ENCODE measurements at regions not wholly inside any gene's neighbourhood (a gene's known extent, or its start where the extent isn't known, plus 50 kb on each side); places are given as distances from the start of the nearest gene placed in this dataset.

DNA sequence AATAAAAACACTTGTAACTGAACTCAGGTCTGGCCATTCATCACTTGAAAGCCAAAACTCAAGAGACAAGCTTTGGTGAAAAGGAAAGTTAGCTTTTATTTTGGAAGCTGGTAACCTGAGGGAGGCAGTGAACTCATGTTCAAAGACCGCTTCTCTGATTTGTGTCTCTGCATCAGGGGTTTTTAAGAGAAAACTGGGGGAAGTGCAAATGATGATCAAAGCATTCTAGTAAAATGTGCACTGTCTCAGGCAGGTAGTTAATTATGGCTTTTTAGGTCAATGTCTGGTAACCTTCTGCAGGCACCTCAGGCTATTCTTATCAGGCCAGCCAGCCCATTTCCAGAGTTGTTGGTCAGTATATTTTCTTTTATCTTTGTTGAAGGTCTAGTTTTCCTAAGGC lies 162.2 kb downstream of the SYT10 start:
- no peak overlapping the region for H3K4me3 Mint-ChIP-seq (ENCODE audit: unreplicated experiment)
- H3K27me3 Mint-ChIP-seq (ENCODE audit: unreplicated experiment): no peaks in the 10 kb centered on the region
- H3K36me3 Mint-ChIP-seq (ENCODE audit: low read depth, unreplicated experiment): peaks cover 14% of the 10 kb centered on the region
- no peak for DNase-seq (ENCODE audit: low spot score)
- no peaks in the 10 kb centered on the region for H3K4me1 Mint-ChIP-seq (ENCODE audit: unreplicated experiment)
- TF ChIP-seq, protein P1, sequence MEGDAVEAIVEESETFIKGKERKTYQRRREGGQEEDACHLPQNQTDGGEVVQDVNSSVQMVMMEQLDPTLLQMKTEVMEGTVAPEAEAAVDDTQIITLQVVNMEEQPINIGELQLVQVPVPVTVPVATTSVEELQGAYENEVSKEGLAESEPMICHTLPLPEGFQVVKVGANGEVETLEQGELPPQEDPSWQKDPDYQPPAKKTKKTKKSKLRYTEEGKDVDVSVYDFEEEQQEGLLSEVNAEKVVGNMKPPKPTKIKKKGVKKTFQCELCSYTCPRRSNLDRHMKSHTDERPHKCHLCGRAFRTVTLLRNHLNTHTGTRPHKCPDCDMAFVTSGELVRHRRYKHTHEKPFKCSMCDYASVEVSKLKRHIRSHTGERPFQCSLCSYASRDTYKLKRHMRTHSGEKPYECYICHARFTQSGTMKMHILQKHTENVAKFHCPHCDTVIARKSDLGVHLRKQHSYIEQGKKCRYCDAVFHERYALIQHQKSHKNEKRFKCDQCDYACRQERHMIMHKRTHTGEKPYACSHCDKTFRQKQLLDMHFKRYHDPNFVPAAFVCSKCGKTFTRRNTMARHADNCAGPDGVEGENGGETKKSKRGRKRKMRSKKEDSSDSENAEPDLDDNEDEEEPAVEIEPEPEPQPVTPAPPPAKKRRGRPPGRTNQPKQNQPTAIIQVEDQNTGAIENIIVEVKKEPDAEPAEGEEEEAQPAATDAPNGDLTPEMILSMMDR (IDR thresholded peaks at IDR 0.05; ENCODE audit: unreplicated experiment): no peak
- peaks cover 24% of the 10 kb centered on the region for H3K9me3 Mint-ChIP-seq (ENCODE audit: unreplicated experiment)
- no peak overlapping the region for H3K27ac Mint-ChIP-seq (ENCODE audit: unreplicated experiment)

DNA sequence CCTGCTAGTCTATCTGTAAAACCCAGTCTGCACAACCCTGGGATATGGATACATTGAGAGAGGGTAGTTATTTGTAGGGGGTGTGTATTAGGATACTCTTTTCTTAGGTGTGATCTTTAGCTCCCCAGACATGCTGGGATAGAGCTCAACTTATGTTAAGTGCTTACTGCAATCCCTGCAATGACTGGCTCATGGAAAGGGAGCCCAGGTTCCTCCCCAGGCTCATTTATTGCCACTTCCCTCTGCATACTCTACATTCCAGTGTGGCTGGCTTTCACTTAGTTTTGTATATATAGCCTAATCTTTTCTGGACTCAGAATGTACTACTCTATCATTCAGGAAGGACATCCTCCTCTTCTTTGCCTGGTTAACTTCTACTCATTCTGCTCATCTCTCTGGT lies 172.0 kb downstream of the SYT10 start:
- Mint-ChIP-seq H3K27ac (ENCODE audit: unreplicated experiment) (no peak overlapping the region), H3K36me3 (ENCODE audit: low read depth, unreplicated experiment) (no peaks in the 10 kb centered on the region), H3K27me3 (ENCODE audit: unreplicated experiment) (no peaks in the 10 kb centered on the region), H3K4me1 (ENCODE audit: unreplicated experiment) (no peaks in the 10 kb centered on the region), H3K4me3 (ENCODE audit: unreplicated experiment) (no peak overlapping the region), H3K9me3 (ENCODE audit: unreplicated experiment) (no peaks in the 10 kb centered on the region)
- TF ChIP-seq, protein P1 (IDR thresholded peaks at IDR 0.05; ENCODE audit: unreplicated experiment): no peak
- no peak for DNase-seq (ENCODE audit: low spot score)

DNA sequence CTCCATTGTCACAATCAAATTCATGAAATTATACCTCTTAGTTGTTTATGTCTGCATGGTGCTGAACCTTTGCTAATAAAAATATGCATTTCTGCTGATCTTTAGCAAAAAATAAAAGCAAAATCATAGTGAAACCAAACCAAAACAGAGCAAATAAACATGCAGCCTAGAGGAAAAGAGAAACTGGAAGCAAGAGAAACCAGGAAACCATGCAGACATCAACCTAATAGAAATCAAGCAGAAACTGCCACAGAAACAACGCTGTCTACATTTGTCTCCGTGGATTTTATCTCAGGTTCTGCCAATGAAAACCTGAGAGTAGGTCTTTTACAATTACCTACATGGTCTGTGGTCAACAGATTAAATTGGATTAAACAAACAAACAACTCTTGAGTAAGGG lies 173.7 kb downstream of the SYT10 start:
- TF ChIP-seq, protein P1 (IDR thresholded peaks at IDR 0.05; ENCODE audit: unreplicated experiment): no peak
- no peaks in the 10 kb centered on the region for H3K36me3 Mint-ChIP-seq (ENCODE audit: low read depth, unreplicated experiment)
- H3K27me3 Mint-ChIP-seq (ENCODE audit: unreplicated experiment): no peaks in the 10 kb centered on the region
- no peak for DNase-seq (ENCODE audit: low spot score)
- no peak overlapping the region for H3K4me3 Mint-ChIP-seq (ENCODE audit: unreplicated experiment)
- H3K4me1 Mint-ChIP-seq (ENCODE audit: unreplicated experiment): no peaks in the 10 kb centered on the region
- no peaks in the 10 kb centered on the region for H3K9me3 Mint-ChIP-seq (ENCODE audit: unreplicated experiment)
- H3K27ac Mint-ChIP-seq (ENCODE audit: unreplicated experiment): no peak overlapping the region

DNA sequence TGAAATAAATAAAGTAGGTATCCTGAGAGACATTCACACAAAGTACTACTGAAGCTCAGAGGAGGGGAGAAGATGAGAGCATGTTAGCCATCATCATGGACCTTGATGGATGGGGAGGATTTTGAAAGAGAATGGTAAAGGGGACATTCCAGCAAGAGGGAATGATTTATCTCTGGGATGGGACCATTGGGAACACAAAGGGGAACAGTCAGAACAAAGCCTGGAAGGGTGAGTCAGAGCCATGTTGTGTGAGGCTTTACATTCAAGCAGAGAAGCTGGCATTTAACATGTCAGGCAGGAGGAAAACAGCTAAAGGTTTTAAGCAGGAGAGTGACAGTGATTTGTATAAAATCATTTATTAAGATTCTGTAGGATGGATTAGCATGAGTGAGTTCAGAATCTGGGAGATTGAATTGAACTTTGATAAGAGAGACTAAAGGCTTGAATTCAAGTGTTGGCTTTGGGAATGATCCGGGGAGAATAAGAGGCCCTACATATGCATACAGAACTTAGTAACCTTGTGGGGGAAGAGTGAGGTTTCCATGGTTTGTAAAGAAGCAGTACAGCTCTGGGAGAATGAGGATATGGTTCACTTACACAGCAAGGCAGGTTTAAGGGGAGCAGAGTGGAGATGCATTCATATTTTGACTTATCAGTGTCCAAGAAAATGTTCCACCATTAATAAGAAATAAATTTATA lies 174.4 kb downstream of the SYT10 start:
- Mint-ChIP-seq H3K4me3 (ENCODE audit: unreplicated experiment) (no peak overlapping the region), H3K27me3 (ENCODE audit: unreplicated experiment) (no peaks in the 10 kb centered on the region), H3K4me1 (ENCODE audit: unreplicated experiment) (no peaks in the 10 kb centered on the region), H3K36me3 (ENCODE audit: low read depth, unreplicated experiment) (no peaks in the 10 kb centered on the region), H3K9me3 (ENCODE audit: unreplicated experiment) (no peaks in the 10 kb centered on the region), H3K27ac (ENCODE audit: unreplicated experiment) (no peak overlapping the region)
- no peak for DNase-seq (ENCODE audit: low spot score)
- TF ChIP-seq, protein P1 (IDR thresholded peaks at IDR 0.05; ENCODE audit: unreplicated experiment): no peak

DNA sequence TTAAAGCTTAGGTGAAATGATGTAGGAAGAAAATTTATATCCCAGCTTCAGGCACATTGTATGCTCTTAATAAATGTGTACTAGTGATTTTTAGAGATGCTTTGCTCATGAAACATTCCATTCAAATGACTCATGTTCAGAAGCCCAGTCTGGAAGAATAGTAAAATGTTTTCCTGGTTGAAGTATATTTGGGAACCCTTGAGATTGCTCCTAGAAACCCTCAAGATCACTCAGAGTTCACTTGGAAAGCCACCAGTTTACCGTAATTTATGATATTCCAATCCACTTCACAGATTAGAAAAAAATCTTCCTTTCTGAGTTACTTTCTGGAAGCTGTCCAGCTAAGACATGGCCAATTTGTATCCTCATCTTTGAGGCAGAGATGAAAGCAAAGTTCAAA lies 186.4 kb downstream of the SYT10 start:
- H3K36me3 Mint-ChIP-seq (ENCODE audit: low read depth, unreplicated experiment): no peaks in the 10 kb centered on the region
- DNase-seq (ENCODE audit: low spot score): no peak
- peaks cover 3% of the 10 kb centered on the region for H3K27me3 Mint-ChIP-seq (ENCODE audit: unreplicated experiment)
- no peak overlapping the region for H3K27ac Mint-ChIP-seq (ENCODE audit: unreplicated experiment)
- no peak overlapping the region for H3K4me3 Mint-ChIP-seq (ENCODE audit: unreplicated experiment)
- TF ChIP-seq, protein P1 (IDR thresholded peaks at IDR 0.05; ENCODE audit: unreplicated experiment): no peak
- H3K9me3 Mint-ChIP-seq (ENCODE audit: unreplicated experiment): no peaks in the 10 kb centered on the region
- no peaks in the 10 kb centered on the region for H3K4me1 Mint-ChIP-seq (ENCODE audit: unreplicated experiment)
